A549 (cell line): ENCODE measurements at regions not wholly inside any gene's neighbourhood (a gene's known extent, or its start where the extent isn't known, plus 50 kb on each side); places are given as distances from the start of the nearest gene placed in this dataset.
A peak's percentile ranks its signal among the peaks of the same experiment; 100 is the strongest.

Experiments
- ATAC-seq, 2 experiments: fragments of 200-7000 bp in 1 of 2; fragments of >200 bp in 1 of 2; cut with Nextera tagmentation in 1 of 2; cut with Tn5 transposase in 1 of 2; 3 replicates each; pipeline versions ENCODE4 v1.8.0 to v1.9.1; 2018 to 2020; ENCODE audit warnings: mild to moderate bottlenecking in 1 of 2, moderate library complexity in 1 of 2
- CTCF ChIA-PET: fragments of 300-600 bp; sonication (Branson Sonifier 250); formaldehyde crosslinking; extraction: SDS; loops from one replicate; lab custom pipeline; 2021; ENCODE audit warnings: antibody characterized with exemption, inconsistent platforms; lab: Yijun Ruan, JAX
- POLR2A ChIA-PET: fragments of 350-600 bp; formaldehyde crosslinking; extraction: SDS; loops from one replicate; lab custom pipeline; 2021; ENCODE audit warnings: antibody characterized with exemption, inconsistent platforms; lab: Yijun Ruan, JAX
- DNase-seq, 2 experiments: peaks; one replicate each; pipeline versions ENCODE4 v3.0.0 to v3.0.0-alpha.2; 2011 to 2016; ENCODE audit warnings: low read depth in 1 of 2, low spot score in 1 of 2
- FAIRE-seq: peaks from 2 replicates; lab custom pipeline; 2011; peaks lifted over from hg19 to GRCh38; lab: Jason Lieb, UNC
- H3K27ac ChIP-seq, 2 experiments: fragments of >200 bp; sonication (Bioruptor Twin); formaldehyde crosslinking; 3 replicates each; pipeline ENCODE4 v1.5.1; 2016 to 2017
- H3K4me1 ChIP-seq: fragments of >200 bp; sonication (Bioruptor Twin); formaldehyde crosslinking; 3 replicates; pipeline ENCODE4 v1.6.1; 2016
- H3K4me2 ChIP-seq: fragments of >200 bp; sonication (Bioruptor Twin); formaldehyde crosslinking; 3 replicates; pipeline ENCODE4 v1.6.1; 2016
- H3K4me3 ChIP-seq: fragments of >200 bp; sonication (Bioruptor Twin); formaldehyde crosslinking; 3 replicates; pipeline ENCODE4 v1.5.1; 2016
- H3K9me3 ChIP-seq: fragments of >200 bp; sonication (Bioruptor Twin); formaldehyde crosslinking; 3 replicates; pipeline ENCODE4 v1.6.1; 2016
- CEBPB ChIP-seq, 2 experiments: fragments of >200 bp in 1 of 2; sonication (Bioruptor Twin) in 1 of 2; formaldehyde crosslinking in 1 of 2; IDR thresholded peaks; 2 replicates each; pipeline ENCODE4 v1.6.1; 2012 to 2016
- CHD2 ChIP-seq: fragments of 150-350 bp; IDR thresholded peaks from 2 replicates; pipeline ENCODE4 v1.6.1; 2014; ENCODE audit warnings: low read length; ENCODE audit not compliant: partially characterized antibody
- EHMT2 ChIP-seq: fragments of 200-600 bp; sonication (generic); IDR thresholded peaks from 2 replicates; pipeline ENCODE4 v1.6.1; 2016; ENCODE audit warnings: antibody characterized with exemption, low read depth, mild to moderate bottlenecking, moderate library complexity
- EP300 ChIP-seq, 2 experiments: fragments of >200 bp; sonication (Bioruptor Twin); formaldehyde crosslinking; IDR thresholded peaks; 2 replicates in 1 of 2; 3 replicates in 1 of 2; pipeline ENCODE4 v1.6.1; 2016 to 2017
- ESRRA ChIP-seq: fragments of 150-350 bp; IDR thresholded peaks from 2 replicates; pipeline ENCODE4 v1.6.1; 2014; ENCODE audit warnings: mild to moderate bottlenecking, low read length, borderline replicate concordance
- FOXS1 ChIP-seq: fragments of 250-450 bp; sonication (Bioruptor Pico); IDR thresholded peaks from 2 replicates; pipeline ENCODE4 v1.5.0; 2020; ENCODE audit warnings: mild to moderate bottlenecking, moderate library complexity
- HDAC2 ChIP-seq: fragments of 200-600 bp; sonication (generic); IDR thresholded peaks from 2 replicates; pipeline ENCODE4 v1.6.1; 2016
- HES2 ChIP-seq: fragments of >200 bp; sonication (Bioruptor Twin); formaldehyde crosslinking; IDR thresholded peaks from 2 replicates; pipeline ENCODE4 v1.6.1; 2016
- HOXA7 ChIP-seq: fragments of 250-450 bp; sonication (Bioruptor Pico); IDR thresholded peaks from 2 replicates; pipeline ENCODE4 v1.5.0; 2020; ENCODE audit warnings: mild to moderate bottlenecking, moderate library complexity
- HOXB13 ChIP-seq: fragments of 250-450 bp; sonication (Bioruptor Pico); IDR thresholded peaks from 2 replicates; pipeline ENCODE4 v1.5.0; 2020; ENCODE audit warnings: low read depth, mild to moderate bottlenecking, moderate library complexity
- KDM1A ChIP-seq: fragments of 200-600 bp; sonication (generic); IDR thresholded peaks from 2 replicates; pipeline ENCODE4 v1.6.1; 2016; ENCODE audit warnings: low read depth, mild to moderate bottlenecking
- KDM5A ChIP-seq: fragments of 200-600 bp; sonication (generic); IDR thresholded peaks from 2 replicates; pipeline ENCODE4 v1.6.1; 2016; ENCODE audit warnings: antibody characterized with exemption, mild to moderate bottlenecking
- MAFK ChIP-seq: fragments of 450-650 bp; IDR thresholded peaks from 2 replicates; pipeline ENCODE4 v1.6.1; 2014; ENCODE audit not compliant: partially characterized antibody
- MAX ChIP-seq: IDR thresholded peaks from 2 replicates; pipeline ENCODE4 v1.6.1; 2012
- MAZ ChIP-seq: fragments of 150-350 bp; IDR thresholded peaks from 2 replicates; pipeline ENCODE4 v1.6.1; 2014; ENCODE audit warnings: antibody characterized with exemption, low read depth, low read length, borderline replicate concordance
- NFE2L2 ChIP-seq: fragments of 150-350 bp; conservative IDR thresholded peaks from 2 replicates; pipeline ENCODE4 v1.6.1; 2014; ENCODE audit warnings: low read length
- NPAS2 ChIP-seq: fragments of 250-450 bp; sonication (Bioruptor Pico); IDR thresholded peaks from 2 replicates; pipeline ENCODE4 v1.8.0; 2022; ENCODE audit warnings: mild to moderate bottlenecking, moderate library complexity, borderline replicate concordance
- PBX3 ChIP-seq: IDR thresholded peaks from 2 replicates; pipeline ENCODE4 v1.6.1; 2012
- PHF8 ChIP-seq: fragments of 200-600 bp; sonication (generic); IDR thresholded peaks from 2 replicates; pipeline ENCODE4 v1.6.1; 2016; ENCODE audit warnings: low read depth, mild to moderate bottlenecking, antibody characterized with exemption, moderate library complexity, borderline replicate concordance
- POLR2A ChIP-seq: IDR thresholded peaks from 2 replicates; pipeline ENCODE4 v1.6.1; 2012; ENCODE audit warnings: mild to moderate bottlenecking, low read length
- POLR2AphosphoS2 ChIP-seq: conservative IDR thresholded peaks from 2 replicates; pipeline ENCODE4 v1.6.1; 2012; ENCODE audit warnings: low read length, improper control_type of control experiment, inconsistent platforms
- REST ChIP-seq: fragments of 200-600 bp; sonication (generic); IDR thresholded peaks from 2 replicates; pipeline ENCODE4 v1.6.1; 2016; ENCODE audit warnings: antibody characterized with exemption, mild to moderate bottlenecking, moderate library complexity
- RFX5 ChIP-seq: fragments of 450-650 bp; IDR thresholded peaks from 2 replicates; pipeline ENCODE4 v1.7.1; 2014; ENCODE audit warnings: antibody characterized with exemption, mild to moderate bottlenecking, moderate library complexity
- SMC3 ChIP-seq: fragments of >200 bp; sonication (Bioruptor Twin); formaldehyde crosslinking; IDR thresholded peaks from 3 replicates; pipeline ENCODE4 v1.6.1; 2018; ENCODE audit warnings: inconsistent platforms
- ZC3H11A ChIP-seq: fragments of 450-650 bp; IDR thresholded peaks from 2 replicates; pipeline ENCODE4 v1.6.1; 2014; ENCODE audit warnings: antibody characterized with exemption, mild to moderate bottlenecking
- ZFP36 ChIP-seq: fragments of 450-650 bp; IDR thresholded peaks from 2 replicates; pipeline ENCODE4 v1.6.1; 2014; ENCODE audit warnings: borderline replicate concordance; ENCODE audit not compliant: partially characterized antibody
- ZNF302 ChIP-seq: fragments of 250-450 bp; sonication (Bioruptor Pico); IDR thresholded peaks from 2 replicates; pipeline ENCODE4 v1.9.0; 2021; ENCODE audit warnings: inconsistent platforms, mild to moderate bottlenecking, moderate library complexity
- WGBS: methylation state at CpG from one replicate; pipeline ENCODE4 v1.1.6; 2017; ENCODE audit errors: missing lambda C conversion rate; 5-methylcytosine and 5-hydroxymethylcytosine counted together

- 72% methylated on average over 8 of the region's 8 CpGs for WGBS
- no peaks in the 10 kb centered on the region for H3K9me3 ChIP-seq
- ATAC-seq (no peak), DNase-seq (peak in 1 of 2 experiments; percentile 8), FAIRE-seq (no peak)
- H3K27ac ChIP-seq = no peak overlapping the region
- ChIA-PET CTCF (interaction anchor here (0.6 to 1.2 kb wide), 3 partner anchors 11 to 1251 kb away, joined by 3 to 6 read pairs (median 3); no protein-coding TSS in a partner anchor), POLR2A (no interaction called here)
- TF ChIP-seq PBX3 (no peak), ZC3H11A (no peak), MAFK (no peak), PHF8 (no peak), ZNF302 (CRISPR knock-in tag) (no peak), CEBPB (IDR thresholded peaks at IDR 0.05) (no peak), POLR2AphosphoS2 (no peak), ZFP36 (no peak), MAX (no peak), RFX5 (no peak), HES2 (no peak), FOXS1 (CRISPR knock-in tag) (no peak), POLR2A (no peak), NPAS2 (CRISPR knock-in tag) (no peak), HOXB13 (CRISPR knock-in tag) (no peak), ESRRA (no peak), CHD2 (no peak), KDM5A (no peak)
- H3K4me2 ChIP-seq = no peak overlapping the region
- H3K4me3 ChIP-seq = no peak overlapping the region
- H3K4me1 ChIP-seq = no peaks in the 10 kb centered on the region
Observed at GRCh38 chr20:34179637-34180360, 61.4 kb upstream of the ASIP start.

GRCh38 chr20:34180460-34181120 is 60.6 kb upstream of the ASIP start:
- TF ChIP-seq HOXA7 (CRISPR knock-in tag) = no peak
- no peak for TF ChIP-seq HDAC2
- TF ChIP-seq CHD2 = no peak
- TF ChIP-seq ZFP36 = no peak
- TF ChIP-seq MAZ = no peak
- no peak for TF ChIP-seq SMC3
- no peak for TF ChIP-seq ZC3H11A
- no peak for TF ChIP-seq KDM1A
- TF ChIP-seq ESRRA = no peak
- no peak for TF ChIP-seq MAFK
- TF ChIP-seq HES2 = no peak
- no peak for TF ChIP-seq EHMT2
- TF ChIP-seq REST = no peak
- no peak for TF ChIP-seq NFE2L2
- no peak for TF ChIP-seq EP300 (IDR thresholded peaks at IDR 0.05)
- TF ChIP-seq, all 56 proteins: peak for 0
- Histone ChIP-seq H3K4me3 (no peak overlapping the region), H3K27ac (no peak overlapping the region), H3K4me2 (no peak overlapping the region), H3K4me1 (no peaks in the 10 kb centered on the region), H3K9me3 (no peaks in the 10 kb centered on the region)
- ChIA-PET POLR2A (no interaction called here), CTCF (interaction anchor here (0.7 to 1.2 kb wide), 3 partner anchors 10 to 226 kb away, joined by 3 to 6 read pairs (median 3); no protein-coding TSS in a partner anchor)
- WGBS = 90% methylated on average over 14 of the region's 14 CpGs
- FAIRE-seq (no peak), DNase-seq (no peak), ATAC-seq (no peak)
